ENCODE measurements at regions not wholly inside any gene's neighbourhood (a gene's known extent, or its start where the extent isn't known, plus 50 kb on each side); places are given as distances from the start of the nearest gene placed in this dataset.

DNA sequence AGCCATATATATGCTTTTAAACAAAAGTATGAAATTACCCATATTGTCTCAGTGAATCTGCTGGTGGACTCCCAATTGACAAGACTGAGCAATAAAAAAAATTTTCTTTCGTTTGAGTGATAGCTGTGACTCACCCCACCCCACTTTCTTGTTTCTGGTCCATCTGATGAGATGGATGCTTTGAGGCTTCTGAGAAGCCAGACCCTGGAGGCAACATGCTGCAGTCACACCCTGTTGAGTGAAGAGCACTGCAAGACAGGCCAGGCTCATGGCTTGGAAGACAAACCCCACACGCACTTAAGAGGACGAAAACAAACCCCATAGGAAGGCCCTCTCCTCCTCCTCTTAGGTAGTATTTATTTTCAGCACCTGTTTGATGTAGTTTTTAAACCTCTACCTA, 276.0 kb upstream of the TTC14 start:
- TF ChIP-seq, protein P1, sequence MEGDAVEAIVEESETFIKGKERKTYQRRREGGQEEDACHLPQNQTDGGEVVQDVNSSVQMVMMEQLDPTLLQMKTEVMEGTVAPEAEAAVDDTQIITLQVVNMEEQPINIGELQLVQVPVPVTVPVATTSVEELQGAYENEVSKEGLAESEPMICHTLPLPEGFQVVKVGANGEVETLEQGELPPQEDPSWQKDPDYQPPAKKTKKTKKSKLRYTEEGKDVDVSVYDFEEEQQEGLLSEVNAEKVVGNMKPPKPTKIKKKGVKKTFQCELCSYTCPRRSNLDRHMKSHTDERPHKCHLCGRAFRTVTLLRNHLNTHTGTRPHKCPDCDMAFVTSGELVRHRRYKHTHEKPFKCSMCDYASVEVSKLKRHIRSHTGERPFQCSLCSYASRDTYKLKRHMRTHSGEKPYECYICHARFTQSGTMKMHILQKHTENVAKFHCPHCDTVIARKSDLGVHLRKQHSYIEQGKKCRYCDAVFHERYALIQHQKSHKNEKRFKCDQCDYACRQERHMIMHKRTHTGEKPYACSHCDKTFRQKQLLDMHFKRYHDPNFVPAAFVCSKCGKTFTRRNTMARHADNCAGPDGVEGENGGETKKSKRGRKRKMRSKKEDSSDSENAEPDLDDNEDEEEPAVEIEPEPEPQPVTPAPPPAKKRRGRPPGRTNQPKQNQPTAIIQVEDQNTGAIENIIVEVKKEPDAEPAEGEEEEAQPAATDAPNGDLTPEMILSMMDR (IDR thresholded peaks at IDR 0.05), result no peak
- no peak for FAIRE-seq
- no peak for DNase-seq
- no peak overlapping the region for H3K27ac ChIP-seq
- no peak for ATAC-seq
- H3K9me3 ChIP-seq, result no peaks in the 10 kb centered on the region
- H3K36me3 ChIP-seq, result no peaks in the 10 kb centered on the region
- WGBS, 2 donors, result 85 to 87% methylated on average over 3 of the region's 3 CpGs
- H3K4me1 ChIP-seq, result no peaks in the 10 kb centered on the region
- H3K27me3 ChIP-seq, result no peaks in the 10 kb centered on the region
- intact Hi-C loops (cut with DNase I), result no loop called here
- no peak overlapping the region for H3K4me3 ChIP-seq

DNA sequence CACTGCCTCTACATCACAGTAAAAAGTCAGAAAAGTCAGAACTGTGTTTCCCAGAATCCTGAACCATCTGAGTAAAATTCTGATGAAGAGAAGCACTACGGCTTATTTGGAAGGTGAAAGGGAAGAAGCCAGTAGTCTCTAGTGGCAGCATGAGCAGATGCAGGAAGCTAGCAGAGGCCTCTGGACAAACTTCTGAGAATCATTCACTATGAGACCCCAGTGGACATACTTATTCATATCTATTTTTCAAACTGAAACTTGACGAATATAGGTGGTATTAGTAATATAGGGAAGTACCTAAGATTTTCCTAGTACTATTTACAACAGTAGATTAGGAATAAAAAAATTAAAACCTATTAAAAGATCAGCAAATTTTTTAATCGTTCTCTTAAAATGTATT, 272.8 kb upstream of the TTC14 start:
- TF ChIP-seq, protein P1 (IDR thresholded peaks at IDR 0.05), result no peak
- no peaks in the 10 kb centered on the region for H3K9me3 ChIP-seq
- H3K4me1 ChIP-seq, result no peaks in the 10 kb centered on the region
- intact Hi-C loops (cut with DNase I), result no loop called here
- WGBS, 2 donors, result 72 to 77% methylated on average over 3 of the region's 3 CpGs
- DNase-seq, result no peak
- H3K27ac ChIP-seq, result no peak overlapping the region
- FAIRE-seq, result peak; percentile 9
- no peak for ATAC-seq
- H3K36me3 ChIP-seq, result no peaks in the 10 kb centered on the region
- H3K4me3 ChIP-seq, result no peak overlapping the region
- no peaks in the 10 kb centered on the region for H3K27me3 ChIP-seq

DNA sequence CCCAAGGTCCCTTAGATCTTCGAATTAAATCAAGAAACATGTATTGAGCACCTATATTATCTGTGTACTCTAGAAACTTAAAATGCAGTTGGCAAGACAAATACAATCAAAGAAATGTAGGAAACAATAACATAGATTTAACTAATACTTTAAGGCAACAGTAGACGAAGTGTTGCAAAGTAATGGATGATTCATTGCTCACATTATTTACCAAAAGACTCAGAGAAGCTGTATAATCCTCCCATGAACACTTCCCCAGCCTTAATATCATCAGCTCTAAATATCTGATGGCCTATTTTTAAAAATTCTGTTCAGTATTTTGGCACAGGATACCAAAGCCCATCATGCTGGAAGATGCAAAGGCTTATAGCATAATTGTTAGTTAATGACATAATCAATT, 272.1 kb upstream of the TTC14 start:
- intact Hi-C loops (cut with DNase I), result no loop called here
- FAIRE-seq, result no peak
- no peak for ATAC-seq
- no peak for DNase-seq
- Histone ChIP-seq H3K4me3 (no peak overlapping the region), H3K4me1 (peaks cover 0 to 3% (median 0%) of the 10 kb centered on the region in 3 donors), H3K27ac (no peak overlapping the region), H3K36me3 (no peaks in the 10 kb centered on the region), H3K27me3 (no peaks in the 10 kb centered on the region), H3K9me3 (no peaks in the 10 kb centered on the region)
- 73 to 82% methylated on average over 2 of the region's 2 CpGs for WGBS, 2 donors
- TF ChIP-seq, protein P1 (IDR thresholded peaks at IDR 0.05), result no peak

DNA sequence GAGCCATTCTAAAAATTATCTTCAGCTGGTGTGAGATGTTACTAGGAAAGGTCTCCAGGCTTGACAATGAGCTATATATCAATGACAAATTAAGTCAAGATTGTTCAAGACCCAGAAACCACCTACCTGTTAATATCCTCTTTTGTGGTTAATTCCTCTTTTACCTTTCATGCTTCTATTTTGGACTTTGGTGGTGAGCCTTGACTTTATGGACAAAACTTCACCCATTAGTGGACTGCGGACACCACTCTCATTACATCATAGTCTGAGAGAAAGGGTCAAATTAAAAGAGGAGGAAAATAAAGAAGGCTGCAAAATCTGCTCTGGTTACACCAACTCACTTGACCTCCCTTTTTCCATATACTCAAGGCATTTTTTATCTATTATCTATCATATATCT, 271.5 kb upstream of the TTC14 start:
- peaks cover 0 to 7% (median 0%) of the 10 kb centered on the region in 3 donors for H3K4me1 ChIP-seq

DNA sequence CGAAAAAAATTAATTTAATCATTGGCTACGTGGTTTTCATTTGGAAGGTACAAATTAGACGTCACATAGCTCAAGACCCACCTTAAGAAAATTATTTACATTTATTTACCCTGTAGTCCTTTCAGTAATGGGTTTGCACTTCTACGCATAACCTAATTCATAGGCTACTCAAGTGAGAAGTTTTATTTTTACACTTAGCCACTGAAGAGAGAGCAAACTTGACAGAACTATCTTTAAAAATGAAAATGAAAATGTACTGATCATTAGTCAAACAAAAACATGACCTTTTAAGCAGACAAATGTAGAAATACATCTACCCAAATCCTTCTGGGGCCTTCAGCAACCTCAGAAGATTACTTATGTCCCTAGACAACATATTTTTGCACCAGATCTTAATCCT, 269.4 kb upstream of the TTC14 start:
- H3K27ac ChIP-seq, result no peak overlapping the region
- no peaks in the 10 kb centered on the region for H3K36me3 ChIP-seq
- H3K27me3 ChIP-seq, result no peaks in the 10 kb centered on the region
- intact Hi-C loops (cut with DNase I), result no loop called here
- DNase-seq (no peak), ATAC-seq (no peak), FAIRE-seq (no peak)
- WGBS, 2 donors, result 89 to 91% methylated on average over 4 of the region's 4 CpGs
- H3K4me1 ChIP-seq, result peaks cover 0 to 7% (median 0%) of the 10 kb centered on the region in 3 donors
- TF ChIP-seq, protein P1 (IDR thresholded peaks at IDR 0.05), result no peak
- H3K4me3 ChIP-seq, result no peak overlapping the region
- H3K9me3 ChIP-seq, result no peaks in the 10 kb centered on the region

More for the DNA sequence above, 271.5 kb upstream of the TTC14 start:
- DNase-seq, result no peak
- Histone ChIP-seq H3K27ac (no peak overlapping the region), H3K36me3 (no peaks in the 10 kb centered on the region), H3K27me3 (no peaks in the 10 kb centered on the region), H3K4me3 (no peak overlapping the region), H3K9me3 (no peaks in the 10 kb centered on the region)
- TF ChIP-seq, protein P1 (IDR thresholded peaks at IDR 0.05), result no peak
- WGBS, 2 donors, result 88 to 94% methylated on average over 1 of the region's 1 CpG
- FAIRE-seq, result no peak
- no peak for ATAC-seq
- intact Hi-C loops (cut with DNase I), result no loop called here
